ENCODE measurements at regions not wholly inside any gene's neighbourhood (a gene's known extent, or its start where the extent isn't known, plus 50 kb on each side); places are given as distances from the start of the nearest gene placed in this dataset.
"Not testable (repeated sequence)": the region's sequence is repeated elsewhere in the genome, so short reads cannot be mapped to it uniquely, and the experiment has no call there.

GRCh38 chr10:117784776-117785175 lies 242.2 kb downstream of the EMX2 start:
- DNase-seq (ENCODE audit: low read depth in 2 of 2) = no peak

GRCh38 chr10:117788911-117789310 lies 246.4 kb downstream of the EMX2 start:
- no peak for DNase-seq (ENCODE audit: low read depth in 2 of 2)

- no peak for DNase-seq (ENCODE audit: low read depth in 2 of 2)
Measured at GRCh38 chr10:117790179-117790578, 247.6 kb downstream of the EMX2 start.

- no peak for DNase-seq (ENCODE audit: low read depth in 2 of 2)
Measured at GRCh38 chr10:117790621-117791020, 248.1 kb downstream of the EMX2 start.

GRCh38 chr10:117792214-117792613 lies 249.7 kb downstream of the EMX2 start:
- DNase-seq (ENCODE audit: low read depth in 2 of 2) = no peak

- no peak for DNase-seq (ENCODE audit: low read depth in 2 of 2)
Measured at GRCh38 chr10:117796130-117796745, 250.5 kb downstream of the RAB11FIP2 start.

GRCh38 chr10:117797296-117797695 lies 249.4 kb downstream of the RAB11FIP2 start:
- no peak for DNase-seq (ENCODE audit: low read depth in 2 of 2)

- no peak for DNase-seq (ENCODE audit: low read depth in 2 of 2)
Measured at GRCh38 chr10:117801691-117802090, 245.1 kb downstream of the RAB11FIP2 start.

- no peak for DNase-seq (ENCODE audit: low read depth in 2 of 2)
Measured at GRCh38 chr10:117804470-117805011, 242.2 kb downstream of the RAB11FIP2 start.

- DNase-seq (ENCODE audit: low read depth in 2 of 2) = no peak
Measured at GRCh38 chr10:117805139-117805538, 241.6 kb downstream of the RAB11FIP2 start.

GRCh38 chr10:117807441-117807840 lies 239.3 kb downstream of the RAB11FIP2 start:
- no peak for DNase-seq (ENCODE audit: low read depth in 2 of 2)

GRCh38 chr10:117815816-117816215 lies 230.9 kb downstream of the RAB11FIP2 start:
- not testable (repeated sequence) for DNase-seq (ENCODE audit: low read depth in 2 of 2)

GRCh38 chr10:117817116-117817515 lies 229.6 kb downstream of the RAB11FIP2 start:
- DNase-seq (ENCODE audit: low read depth in 2 of 2) = no peak

- DNase-seq (ENCODE audit: low read depth in 2 of 2) = no peak
Measured at GRCh38 chr10:117818721-117819120, 228.0 kb downstream of the RAB11FIP2 start.

GRCh38 chr10:117819304-117819703 lies 227.4 kb downstream of the RAB11FIP2 start:
- no peak for DNase-seq (ENCODE audit: low read depth in 2 of 2)

GRCh38 chr10:117823980-117824379 lies 222.8 kb downstream of the RAB11FIP2 start:
- no peak for DNase-seq (ENCODE audit: low read depth in 2 of 2)

- DNase-seq (ENCODE audit: low read depth in 2 of 2) = no peak
Measured at GRCh38 chr10:117830205-117830604, 216.5 kb downstream of the RAB11FIP2 start.

- DNase-seq (ENCODE audit: low read depth in 2 of 2) = no peak
Measured at GRCh38 chr10:117830787-117831212, 215.9 kb downstream of the RAB11FIP2 start.

- DNase-seq (ENCODE audit: low read depth in 2 of 2) = not testable (repeated sequence)
Measured at GRCh38 chr10:117838500-117839498, 207.9 kb downstream of the RAB11FIP2 start.

- not testable (repeated sequence) for DNase-seq (ENCODE audit: low read depth in 2 of 2)
Measured at GRCh38 chr10:117856426-117856825, 190.3 kb downstream of the RAB11FIP2 start.

- DNase-seq (ENCODE audit: low read depth in 2 of 2) = no peak
Measured at GRCh38 chr10:117860135-117860534, 186.6 kb downstream of the RAB11FIP2 start.

- DNase-seq (ENCODE audit: low read depth in 2 of 2) = peak; percentile 4 to 6
Measured at GRCh38 chr10:117860823-117861222, 185.9 kb downstream of the RAB11FIP2 start.

Data from dermis microvascular lymphatic vessel endothelial cell (primary cell).